ENCODE measurements at regions not wholly inside any gene's neighbourhood (a gene's known extent, or its start where the extent isn't known, plus 50 kb on each side); places are given as distances from the start of the nearest gene placed in this dataset.
A peak's percentile ranks its signal among the peaks of the same experiment; 100 is the strongest.
"Not testable (repeated sequence)": the region's sequence is repeated elsewhere in the genome, so short reads cannot be mapped to it uniquely, and the experiment has no call there.

DNA sequence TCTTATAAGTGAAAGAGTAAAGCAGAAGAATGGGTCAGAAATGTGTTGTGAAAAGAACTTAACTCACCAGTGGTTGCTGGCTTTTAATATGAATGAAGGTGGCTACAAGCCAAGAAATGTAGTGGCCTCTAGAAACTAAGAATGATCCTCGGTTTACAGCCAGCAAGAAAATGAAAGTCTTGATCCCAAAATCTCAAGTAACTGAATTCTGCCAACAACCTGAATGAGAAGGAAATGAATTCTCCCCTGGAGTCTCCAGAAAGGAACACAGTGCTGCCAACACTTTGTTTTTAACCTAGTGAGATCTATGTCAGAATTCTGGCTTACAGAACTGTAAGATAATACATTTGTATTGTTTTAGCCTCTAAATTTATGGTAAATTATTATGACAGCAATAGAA, 193.0 kb downstream of the FZD1 start:
- DNase-seq (ENCODE audit: low read depth): no peak

DNA sequence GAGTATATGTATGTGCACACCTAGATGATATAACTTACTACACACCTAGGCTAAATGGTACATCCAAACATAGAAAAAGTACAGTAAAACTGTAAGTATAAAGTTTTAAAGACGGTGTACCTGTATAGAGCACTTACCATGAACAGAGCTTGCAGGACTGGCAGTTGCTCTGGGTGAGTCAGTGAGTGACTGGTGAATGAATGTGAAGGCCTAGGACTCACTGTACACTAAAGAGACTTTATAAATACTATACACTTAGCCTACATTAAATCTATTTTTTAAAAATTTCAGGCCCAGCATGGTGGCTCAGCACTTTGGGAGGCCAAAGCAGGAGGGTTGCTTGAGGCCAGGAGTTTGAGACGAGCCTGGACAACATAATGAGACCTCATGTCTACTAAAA, 195.3 kb downstream of the FZD1 start:
- no peak for DNase-seq (ENCODE audit: low read depth)

DNA sequence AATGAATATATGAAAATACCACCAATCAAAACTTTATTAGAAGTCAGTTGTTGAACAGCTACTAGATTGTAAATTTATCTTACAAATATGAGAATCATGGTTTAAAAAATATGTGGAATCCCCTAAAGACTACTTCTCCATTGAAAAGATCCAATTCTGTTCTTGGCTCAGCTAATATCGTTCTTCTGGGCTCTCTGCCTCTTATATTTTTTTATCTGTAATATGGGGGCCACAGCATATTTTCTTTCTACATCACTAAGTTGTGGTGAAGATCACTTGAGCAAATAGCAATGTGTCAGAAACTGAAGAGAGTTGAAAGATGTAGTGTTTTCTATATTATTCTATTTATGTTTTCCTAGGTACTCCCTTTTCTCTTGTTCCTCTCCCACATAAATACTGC, 198.1 kb downstream of the FZD1 start:
- DNase-seq (ENCODE audit: low read depth): no peak

DNA sequence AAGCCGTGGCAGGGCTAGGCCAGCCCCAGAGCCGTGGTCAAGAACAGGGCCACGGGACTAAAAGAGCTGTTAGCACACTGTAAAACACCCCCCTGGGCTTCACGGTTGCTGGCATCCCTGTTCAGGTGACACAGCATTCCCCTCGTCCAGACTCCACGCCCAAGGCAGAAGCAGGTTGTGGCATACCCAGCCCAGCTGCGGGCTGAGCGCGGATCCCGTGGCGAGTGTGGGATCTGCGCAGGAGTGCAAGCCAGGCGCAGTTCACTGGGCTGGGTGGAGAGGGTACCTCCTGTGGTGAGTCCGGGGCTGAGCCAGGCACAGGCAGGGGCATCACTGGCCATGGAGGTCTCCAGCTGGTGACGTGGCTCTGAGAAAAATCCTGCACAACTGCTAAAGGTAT, 199.1 kb downstream of the FZD1 start:
- no peak for DNase-seq (ENCODE audit: low read depth)

DNA sequence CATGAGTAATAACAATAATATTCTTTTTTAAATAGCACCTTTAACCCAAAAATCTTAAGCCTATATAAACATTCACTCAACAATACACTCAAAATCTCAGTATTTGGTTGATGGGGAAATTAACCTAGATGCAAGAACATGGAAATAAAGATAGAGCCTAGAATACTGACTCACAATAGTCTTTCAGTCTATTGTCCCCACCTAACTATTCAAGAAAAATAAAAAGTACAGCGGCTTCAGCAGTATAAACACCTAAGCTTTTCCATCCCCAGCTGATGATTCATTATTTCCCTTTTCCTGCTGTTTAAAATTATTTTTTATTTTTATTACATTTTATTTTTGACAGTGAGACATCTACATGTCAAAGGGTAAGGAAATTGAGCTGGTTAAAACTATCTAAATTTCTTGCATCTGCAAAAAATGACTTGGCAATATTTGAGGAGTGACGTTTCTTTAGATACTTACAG, 201.4 kb downstream of the FZD1 start:
- DNase-seq (ENCODE audit: low read depth): peak; percentile 24

DNA sequence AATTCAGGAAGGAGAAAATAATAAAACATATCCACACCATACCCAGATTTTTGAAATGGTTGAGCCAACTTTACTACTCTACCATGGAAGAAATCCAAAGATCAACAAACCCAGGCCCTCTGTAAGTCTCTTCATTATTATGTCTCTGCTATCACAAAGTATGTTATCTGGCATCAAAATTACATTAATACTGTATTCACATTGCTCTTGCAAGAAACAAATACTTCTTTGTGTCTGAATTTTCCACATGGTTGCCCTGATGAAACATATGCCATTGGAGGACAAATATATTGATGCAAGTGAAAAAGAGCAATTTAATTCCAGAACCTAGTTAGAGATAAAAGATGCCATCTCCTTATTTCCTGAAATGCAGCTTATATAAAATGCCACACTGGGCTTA, 204.0 kb downstream of the FZD1 start:
- no peak for DNase-seq (ENCODE audit: low read depth)

DNA sequence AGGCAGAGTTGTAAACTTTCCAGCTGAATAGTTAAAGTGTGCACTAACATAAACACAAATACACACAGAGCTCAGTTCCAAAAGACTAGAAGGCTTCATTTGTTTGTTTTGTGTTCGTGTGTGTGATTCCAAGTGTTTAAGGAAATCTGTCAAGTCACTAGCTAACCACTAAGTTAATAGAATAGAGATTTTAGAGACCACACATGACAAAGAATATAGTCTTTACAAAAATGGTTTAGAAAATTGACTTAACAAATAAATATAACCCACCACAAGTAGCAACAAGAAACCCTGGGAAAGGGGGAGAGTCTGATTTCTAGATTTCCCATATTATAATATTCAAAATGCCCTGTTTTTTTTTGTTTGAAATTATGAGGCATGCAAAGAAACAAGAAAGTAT, 209.4 kb downstream of the FZD1 start:
- DNase-seq (ENCODE audit: low read depth): no peak

DNA sequence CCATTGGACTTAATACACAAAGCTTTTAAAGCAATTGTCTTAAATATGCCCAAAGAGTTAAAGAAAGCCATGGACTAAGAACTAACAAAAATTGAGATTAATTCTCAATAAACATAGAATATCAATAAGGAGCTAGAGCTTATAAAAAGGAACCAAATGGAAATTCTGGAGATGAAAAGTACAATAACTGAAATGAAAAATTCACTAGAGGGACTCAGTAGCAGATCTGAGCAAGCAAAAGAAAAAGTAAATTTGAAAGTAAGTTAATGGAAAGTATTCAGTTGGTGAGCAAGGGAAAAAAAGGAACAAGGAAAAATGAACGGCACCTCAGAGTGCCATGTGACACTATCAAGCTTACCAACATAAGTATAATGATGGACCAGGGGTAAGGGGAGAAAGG, 209.8 kb downstream of the FZD1 start:
- DNase-seq (ENCODE audit: low read depth): no peak

DNA sequence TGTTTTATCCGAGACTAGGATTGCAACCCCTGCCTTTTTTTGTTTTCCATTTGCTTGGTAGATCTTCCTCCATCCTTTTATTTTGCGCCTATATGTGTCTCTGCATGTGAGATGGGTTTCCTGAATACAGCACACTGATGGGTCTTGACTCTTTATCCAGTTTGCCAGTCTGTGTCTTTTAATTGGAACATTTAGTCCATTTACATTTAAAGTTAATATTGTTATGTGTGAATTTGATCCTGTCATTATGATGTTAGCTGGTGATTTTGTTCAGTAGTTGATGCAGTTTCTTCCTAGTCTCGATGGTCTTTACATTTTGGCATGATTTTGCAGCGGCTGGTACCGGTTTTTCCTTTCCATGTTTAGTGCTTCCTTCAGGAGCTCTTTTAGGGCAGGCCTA, 216.2 kb downstream of the FZD1 start:
- DNase-seq (ENCODE audit: low read depth): not testable (repeated sequence)

DNA sequence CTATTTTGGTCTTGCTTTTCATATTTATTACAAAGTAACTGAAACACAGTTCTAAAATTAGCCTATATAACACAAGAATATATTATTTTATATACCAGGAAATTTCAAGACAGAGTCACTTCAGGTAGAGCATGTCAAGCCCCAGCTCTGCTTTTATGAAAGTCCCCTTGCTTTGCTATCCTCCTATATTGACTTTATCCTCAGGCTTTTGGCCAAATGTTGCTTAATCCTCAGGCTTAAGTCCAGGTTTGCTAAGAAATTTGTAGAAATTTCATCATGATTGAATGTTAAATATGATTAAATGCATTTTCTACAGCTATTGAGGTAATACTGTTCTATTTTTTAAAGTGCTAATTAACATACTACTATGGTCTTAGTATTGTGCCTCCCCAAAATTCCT, 227.6 kb downstream of the FZD1 start:
- no peak for DNase-seq (ENCODE audit: low read depth)

DNA sequence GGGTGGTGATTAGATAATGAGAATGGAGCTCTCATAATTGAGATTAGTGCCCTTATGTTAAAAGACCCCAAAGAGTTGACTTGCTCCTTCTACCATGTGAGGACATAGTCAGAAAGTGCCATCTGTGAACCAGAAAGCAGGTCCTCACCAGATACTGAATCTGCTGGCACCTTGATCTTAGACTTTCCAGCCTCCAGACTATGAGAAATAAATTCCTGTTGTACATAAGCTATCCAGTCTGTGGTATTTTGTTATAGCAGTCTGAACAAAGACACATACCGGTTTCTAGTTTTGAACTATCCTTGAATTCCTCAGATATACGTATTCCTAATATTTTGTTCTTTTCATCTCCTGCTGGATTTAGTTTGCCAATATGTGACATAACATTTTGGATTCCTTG, 228.1 kb downstream of the FZD1 start:
- DNase-seq (ENCODE audit: low read depth): no peak

DNA sequence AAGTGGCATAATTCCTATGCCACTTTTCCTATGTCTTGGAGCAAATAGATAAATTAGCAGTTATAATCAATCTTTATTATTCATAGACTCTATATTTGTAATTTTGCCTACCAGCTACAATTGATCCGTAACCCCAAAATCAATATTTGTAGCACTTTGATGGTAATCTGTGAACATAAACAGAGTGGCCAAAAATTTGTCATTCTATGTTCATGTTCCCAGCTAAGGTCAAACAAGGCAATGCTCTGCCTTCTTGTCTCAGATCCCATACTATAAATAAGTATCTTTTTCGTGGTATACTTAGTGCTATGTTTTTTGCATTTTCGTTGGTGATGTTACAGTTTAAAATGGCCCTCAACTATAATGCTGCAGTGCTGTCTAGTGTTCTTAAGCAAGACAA, 228.5 kb downstream of the FZD1 start:
- no peak for DNase-seq (ENCODE audit: low read depth)

DNA sequence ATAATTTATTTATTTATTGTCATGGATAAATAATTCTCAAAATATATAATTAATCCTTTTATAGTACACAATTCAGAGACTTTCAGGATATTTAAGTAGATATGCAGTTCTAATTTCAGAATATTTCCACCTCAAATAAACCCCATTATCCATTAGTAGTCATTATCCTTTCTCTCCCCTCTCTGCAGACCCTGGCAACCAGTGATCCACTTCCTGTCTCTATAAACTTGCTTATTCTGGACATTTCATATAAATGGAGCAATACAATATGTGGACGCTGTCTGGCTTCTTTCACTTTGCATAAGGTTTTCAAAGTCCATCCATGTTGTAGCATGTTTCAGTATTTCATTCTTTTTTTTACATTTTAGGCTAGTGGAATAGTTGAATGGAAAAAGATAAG, 230.2 kb downstream of the FZD1 start:
- no peak for DNase-seq (ENCODE audit: low read depth)

DNA sequence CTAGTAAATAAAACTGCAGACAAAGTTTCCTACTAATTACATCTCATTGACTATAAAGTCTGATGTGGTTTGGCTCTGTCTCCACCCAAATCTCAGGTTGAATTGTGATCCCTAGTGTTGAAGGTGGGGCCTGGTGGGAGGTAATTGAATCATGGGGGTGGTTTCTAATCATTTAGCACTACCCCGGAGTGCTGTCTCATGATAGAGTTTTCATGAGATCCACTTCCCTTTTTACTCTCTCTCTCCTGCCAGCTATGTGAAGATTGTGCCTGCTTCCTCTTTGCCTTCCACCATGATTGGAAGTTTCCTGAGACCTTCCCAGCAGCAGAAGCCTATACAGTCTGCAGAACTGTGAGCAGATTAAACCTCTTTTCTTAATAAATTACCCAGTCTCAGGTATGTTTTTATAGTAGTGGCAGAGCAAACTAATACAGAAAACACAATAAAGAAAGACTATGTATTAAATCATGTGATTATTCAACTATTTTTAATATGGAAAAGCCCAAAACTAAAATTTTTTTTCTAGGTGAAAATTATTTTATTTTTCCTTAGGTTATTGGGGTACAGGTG, 232.1 kb downstream of the FZD1 start:
- DNase-seq (ENCODE audit: low read depth): no peak

DNA sequence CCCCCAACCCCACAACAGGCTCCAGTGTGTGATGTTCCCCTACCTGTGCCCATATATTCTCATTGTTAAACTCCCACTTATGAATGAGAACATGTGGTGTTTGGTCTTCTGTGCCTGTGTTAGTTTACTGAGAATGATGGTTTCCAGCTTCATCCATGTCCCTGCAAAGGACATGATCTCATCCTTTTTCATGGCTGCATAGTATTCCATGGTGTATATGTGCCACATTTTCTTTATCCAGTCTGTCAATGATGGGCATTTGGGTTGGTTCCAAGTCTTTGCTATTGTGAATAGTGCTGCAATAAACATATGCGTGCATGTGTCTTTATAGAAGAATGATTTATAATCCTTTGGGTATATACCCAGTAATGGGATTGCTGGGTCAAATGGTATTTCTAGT, 233.0 kb downstream of the FZD1 start:
- DNase-seq (ENCODE audit: low read depth): not testable (repeated sequence)

DNA sequence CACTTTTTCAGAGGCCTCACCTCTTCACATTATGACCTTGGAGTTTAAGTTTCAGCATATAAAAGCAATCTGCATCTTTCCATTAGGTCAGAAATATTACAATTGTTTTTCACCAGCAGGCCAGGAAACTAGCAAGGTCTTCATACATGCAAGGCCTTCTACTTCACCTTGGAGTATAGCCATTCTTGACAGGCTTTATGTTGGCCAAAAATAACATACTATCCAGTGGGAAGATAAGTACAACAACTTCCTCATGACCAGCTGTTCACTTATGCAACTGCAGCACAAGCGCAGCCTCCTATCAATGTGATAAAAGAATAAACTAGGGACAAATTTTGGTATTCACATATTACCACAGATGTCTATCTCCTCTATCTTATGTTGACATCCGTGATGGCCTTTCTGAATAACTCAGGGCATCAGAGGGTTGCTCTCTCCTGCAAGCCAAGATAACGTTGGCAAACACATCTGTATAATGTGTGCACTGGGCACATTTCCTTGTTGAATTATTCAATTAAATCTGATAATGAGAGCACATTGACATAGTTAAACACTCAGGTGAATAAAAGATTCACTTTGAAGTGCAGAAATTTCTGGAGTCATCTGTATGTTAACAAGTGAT, 239.8 kb downstream of the FZD1 start:
- DNase-seq (ENCODE audit: low read depth): peak; percentile 32

DNA sequence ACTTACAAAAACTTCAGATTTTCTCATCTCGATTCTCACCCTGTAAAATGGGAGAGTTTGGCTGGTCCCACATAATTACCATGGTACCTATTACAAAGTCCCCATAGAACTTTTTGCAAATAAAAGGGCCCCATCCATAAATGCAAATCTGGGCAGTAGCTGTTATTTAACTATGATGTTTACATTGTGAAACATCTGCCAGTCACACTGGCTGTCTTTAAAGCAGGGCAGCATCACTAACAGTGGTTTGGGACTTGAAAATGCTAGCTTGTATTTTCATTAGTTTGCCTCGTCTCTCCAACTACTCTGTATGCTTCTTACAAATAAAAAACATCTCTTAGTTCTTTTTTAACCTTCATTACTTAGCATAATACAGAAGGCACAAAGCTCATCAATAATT, 240.7 kb downstream of the FZD1 start:
- no peak for DNase-seq (ENCODE audit: low read depth)

DNA sequence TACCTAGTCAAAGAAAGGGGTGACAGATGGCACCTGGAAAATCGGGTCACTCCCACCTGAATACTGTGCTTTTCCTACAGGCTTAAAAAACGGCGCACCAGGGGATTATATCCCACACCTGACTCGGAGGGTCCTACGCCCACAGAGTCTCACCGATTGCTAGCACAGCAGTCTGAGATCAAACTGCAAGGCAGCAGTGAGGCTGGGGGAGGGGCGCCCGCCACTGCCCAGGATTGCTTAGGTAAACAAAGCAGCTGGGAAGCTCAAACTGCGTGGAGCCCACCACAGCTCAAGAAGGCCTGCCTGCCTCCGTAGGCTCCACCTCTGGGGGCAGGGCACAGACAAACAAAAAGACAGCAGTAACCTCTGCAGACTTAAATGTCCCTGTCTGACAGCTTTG, 242.7 kb downstream of the FZD1 start:
- not testable (repeated sequence) for DNase-seq (ENCODE audit: low read depth)

DNA sequence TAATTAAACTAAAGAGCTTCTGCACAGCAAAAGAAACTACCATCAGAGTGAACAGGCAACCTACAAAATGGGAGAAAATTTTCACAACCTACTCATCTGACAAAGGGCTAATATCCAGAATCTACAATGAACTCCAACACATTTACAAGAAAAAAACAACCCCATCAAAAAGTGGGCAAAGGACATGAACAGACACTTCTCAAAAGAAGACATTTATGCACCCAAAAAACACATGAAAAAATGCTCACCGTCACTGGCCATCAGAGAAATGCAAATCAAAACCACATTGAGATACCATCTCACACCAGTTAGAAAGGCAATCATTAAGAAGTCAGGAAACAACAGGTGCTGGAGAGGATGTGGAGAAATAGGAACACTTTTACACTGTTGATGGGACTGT, 247.6 kb downstream of the FZD1 start:
- not testable (repeated sequence) for DNase-seq (ENCODE audit: low read depth)

DNA sequence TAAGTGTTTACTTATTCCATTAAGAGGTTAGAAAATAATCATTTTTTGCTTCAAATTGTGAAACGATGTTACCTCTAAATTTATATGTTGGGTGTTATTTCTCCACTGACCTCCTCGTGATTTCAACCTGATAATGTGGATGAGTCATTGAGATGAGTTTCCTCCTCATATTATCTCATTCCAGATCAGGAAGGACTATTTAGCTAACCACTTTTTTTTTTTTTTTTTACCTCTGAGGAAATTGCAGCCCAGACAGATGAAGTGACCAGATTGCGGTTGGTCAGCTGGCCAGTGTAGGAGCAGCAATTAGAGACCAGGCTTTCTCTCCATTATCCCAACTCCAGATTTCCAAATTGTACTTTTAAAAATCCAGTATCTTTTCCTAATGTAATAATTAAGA, 248.7 kb downstream of the FZD1 start:
- no peak for DNase-seq (ENCODE audit: low read depth)

DNA sequence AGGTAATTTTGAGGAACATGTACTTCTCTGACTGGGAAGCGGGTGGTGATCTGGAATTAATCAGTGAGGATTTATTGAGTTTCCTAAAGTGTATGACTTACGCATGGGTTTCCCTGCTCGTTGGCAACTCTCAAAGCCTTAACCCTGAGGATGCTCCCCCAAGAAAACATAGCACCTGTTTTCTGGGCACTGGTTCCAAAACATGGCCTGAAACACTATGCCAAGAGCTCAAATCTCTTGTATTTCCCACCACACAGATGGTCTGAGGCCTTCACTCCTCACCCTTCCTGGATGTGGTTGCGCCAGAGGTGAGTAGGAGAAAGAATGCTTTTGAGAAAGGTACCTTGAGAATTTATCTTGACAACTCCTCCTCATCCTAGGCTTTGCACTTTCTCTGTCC, 250.4 kb downstream of the FZD1 start:
- DNase-seq (ENCODE audit: low read depth): no peak

DNA sequence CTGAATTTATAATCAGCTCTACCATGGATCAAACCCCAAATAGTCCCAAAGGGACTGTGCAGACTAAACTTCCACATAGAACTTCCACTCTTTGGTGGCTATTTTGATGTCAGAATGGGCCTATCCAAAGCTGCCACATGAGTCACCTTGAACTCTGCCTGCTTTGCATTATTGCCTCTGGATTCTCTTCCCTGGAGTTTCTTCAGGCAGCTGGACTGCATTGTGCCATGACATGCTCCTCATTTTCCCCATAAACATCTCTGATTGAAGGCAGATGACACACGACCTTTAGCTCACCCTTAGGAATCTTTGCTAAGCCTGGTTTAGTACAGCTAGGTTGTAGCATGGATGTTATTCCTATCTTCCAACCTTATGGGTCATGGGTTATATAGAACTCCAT, 251.7 kb downstream of the FZD1 start:
- DNase-seq (ENCODE audit: low read depth): no peak

DNA sequence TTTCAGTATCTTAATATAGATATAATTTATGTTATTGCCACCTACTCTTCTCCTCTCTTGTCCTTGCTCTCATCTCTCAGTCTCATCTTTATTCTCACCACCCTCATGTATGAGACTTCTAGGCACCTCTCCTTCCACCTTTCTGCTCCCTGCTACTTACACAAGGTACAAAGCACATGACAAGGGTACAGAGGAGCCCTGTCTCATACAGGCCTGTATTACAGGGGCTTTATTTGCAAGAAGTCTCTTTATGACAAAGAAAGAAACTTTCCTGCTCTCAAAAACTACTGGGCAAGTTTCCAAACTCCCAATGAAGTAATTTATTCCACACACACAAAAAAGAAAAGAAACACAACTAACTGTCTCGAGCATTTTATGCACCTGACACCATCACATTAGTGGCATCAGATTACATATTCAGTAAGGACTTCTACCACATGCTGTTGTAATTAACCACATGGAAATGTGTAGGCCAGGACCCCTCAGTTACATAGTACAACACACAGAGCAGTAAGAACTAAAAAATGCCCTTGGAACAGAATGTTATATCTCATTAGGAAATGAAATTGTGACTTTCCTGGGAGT, 253.1 kb downstream of the FZD1 start:
- no peak for DNase-seq (ENCODE audit: low read depth)

DNA sequence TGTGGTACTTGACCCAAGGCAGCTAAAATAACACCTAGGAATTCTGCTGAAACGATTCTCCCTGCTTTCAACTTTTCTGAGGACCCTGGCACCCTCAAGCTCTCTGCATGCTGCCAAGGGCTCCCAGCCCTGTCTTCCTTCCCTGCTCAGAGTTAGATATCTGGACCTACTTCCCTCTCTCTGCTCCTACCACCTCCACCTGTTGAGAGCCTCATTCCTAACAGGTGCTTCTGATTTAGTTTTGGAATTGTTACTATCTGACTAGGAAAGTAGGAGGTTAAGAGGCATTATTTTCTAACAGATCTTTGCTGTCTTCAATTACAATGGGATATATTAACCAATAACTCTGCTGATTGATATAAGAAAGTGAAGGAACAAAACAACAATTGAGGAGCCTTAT, 253.8 kb downstream of the FZD1 start:
- DNase-seq (ENCODE audit: low read depth): no peak

All from LHCN-M2 (cell line).